ENCODE measurements at regions not wholly inside any gene's neighbourhood (a gene's known extent, or its start where the extent isn't known, plus 50 kb on each side); places are given as distances from the start of the nearest gene placed in this dataset.
"Not testable (repeated sequence)": the region's sequence is repeated elsewhere in the genome, so short reads cannot be mapped to it uniquely, and the experiment has no call there.

DNA sequence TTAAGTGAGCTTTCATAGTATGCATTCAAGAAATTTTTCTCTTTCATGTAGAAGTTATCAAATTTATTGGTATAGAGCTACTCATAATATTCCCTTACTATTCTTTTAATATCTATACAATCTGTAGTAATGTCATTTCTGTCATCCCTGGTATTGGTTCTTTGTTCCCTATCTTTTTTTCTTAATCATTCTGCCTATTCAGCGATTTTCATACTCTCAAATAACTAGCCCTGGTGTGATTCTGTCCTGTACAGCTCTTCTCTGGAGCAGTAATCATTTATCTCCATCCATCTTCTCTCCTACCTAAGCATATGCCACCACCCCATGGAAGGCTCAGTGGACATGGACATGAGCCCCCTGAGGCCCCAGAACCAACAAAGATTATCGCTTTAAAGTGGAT, 213.2 kb upstream of the NEBL start:
- H3K9me3 ChIP-seq (ENCODE audit: control insufficient read depth, low read length): no peaks in the 10 kb centered on the region
- H3K4me1 ChIP-seq (ENCODE audit: control insufficient read depth, insufficient read depth, low read length, poor library complexity, severe bottlenecking): no peaks in the 10 kb centered on the region
- H3K36me3 ChIP-seq (ENCODE audit: control insufficient read depth, insufficient read depth, low read length): no peaks in the 10 kb centered on the region
- H3K4me3 ChIP-seq (ENCODE audit: insufficient read depth, low read depth, low read length, poor library complexity, severe bottlenecking): no peak overlapping the region
- H3K27ac ChIP-seq (ENCODE audit: insufficient read depth, low read length, poor library complexity, severe bottlenecking): no peak overlapping the region
- DNase-seq: no peak
- H3K27me3 ChIP-seq (replicated peaks; ENCODE audit: control insufficient read depth, insufficient read depth, low read length, poor library complexity, severe bottlenecking): no peaks in the 10 kb centered on the region

DNA sequence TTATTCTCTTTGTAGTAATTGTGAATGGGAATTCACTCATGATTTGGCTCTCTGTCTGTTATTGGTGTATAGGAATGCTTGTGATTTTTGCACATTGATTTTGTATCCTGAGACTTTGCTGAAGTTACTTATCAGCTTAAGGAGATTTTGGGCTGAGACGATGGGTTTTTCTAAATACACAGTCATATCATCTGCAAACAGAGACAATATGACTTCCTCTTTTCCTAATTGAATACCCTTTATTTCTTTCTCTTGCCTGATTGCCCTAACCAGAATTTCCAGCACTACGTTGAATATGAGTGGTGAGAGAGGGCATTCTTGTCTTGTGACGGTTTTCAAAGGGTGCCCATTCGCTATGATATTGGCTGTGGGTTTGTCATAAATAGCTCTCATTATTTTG, 209.8 kb upstream of the NEBL start:
- H3K27ac ChIP-seq (ENCODE audit: insufficient read depth, low read length, poor library complexity, severe bottlenecking); DNase-seq; H3K4me3 ChIP-seq (ENCODE audit: insufficient read depth, low read depth, low read length, poor library complexity, severe bottlenecking); H3K4me1 ChIP-seq (ENCODE audit: control insufficient read depth, insufficient read depth, low read length, poor library complexity, severe bottlenecking); H3K9me3 ChIP-seq (ENCODE audit: control insufficient read depth, low read length); H3K27me3 ChIP-seq (replicated peaks; ENCODE audit: control insufficient read depth, insufficient read depth, low read length, poor library complexity, severe bottlenecking); H3K36me3 ChIP-seq (ENCODE audit: control insufficient read depth, insufficient read depth, low read length): not testable (repeated sequence)

DNA sequence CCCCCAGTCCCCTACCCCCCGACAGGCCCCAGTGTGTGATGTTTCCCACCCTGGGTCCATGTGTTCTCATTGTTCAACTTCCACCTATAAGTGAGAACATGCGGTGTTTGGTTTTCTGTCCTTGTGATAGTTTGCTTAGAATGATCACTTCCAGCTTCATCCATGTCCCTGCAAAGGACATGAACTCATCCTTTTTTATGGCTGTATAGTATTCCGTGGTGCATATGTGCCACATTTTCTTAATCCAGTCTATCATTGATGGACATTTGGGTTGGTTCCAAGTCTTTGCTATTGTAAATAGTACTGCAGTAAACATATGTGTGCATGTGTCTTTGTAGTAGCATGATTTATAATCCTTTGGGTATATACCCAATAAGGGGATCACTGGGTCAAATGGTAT, 208.2 kb upstream of the NEBL start:
- not testable (repeated sequence) for H3K36me3 ChIP-seq (ENCODE audit: control insufficient read depth, insufficient read depth, low read length); H3K4me1 ChIP-seq (ENCODE audit: control insufficient read depth, insufficient read depth, low read length, poor library complexity, severe bottlenecking); H3K9me3 ChIP-seq (ENCODE audit: control insufficient read depth, low read length); H3K4me3 ChIP-seq (ENCODE audit: insufficient read depth, low read depth, low read length, poor library complexity, severe bottlenecking); H3K27ac ChIP-seq (ENCODE audit: insufficient read depth, low read length, poor library complexity, severe bottlenecking); H3K27me3 ChIP-seq (replicated peaks; ENCODE audit: control insufficient read depth, insufficient read depth, low read length, poor library complexity, severe bottlenecking); DNase-seq

DNA sequence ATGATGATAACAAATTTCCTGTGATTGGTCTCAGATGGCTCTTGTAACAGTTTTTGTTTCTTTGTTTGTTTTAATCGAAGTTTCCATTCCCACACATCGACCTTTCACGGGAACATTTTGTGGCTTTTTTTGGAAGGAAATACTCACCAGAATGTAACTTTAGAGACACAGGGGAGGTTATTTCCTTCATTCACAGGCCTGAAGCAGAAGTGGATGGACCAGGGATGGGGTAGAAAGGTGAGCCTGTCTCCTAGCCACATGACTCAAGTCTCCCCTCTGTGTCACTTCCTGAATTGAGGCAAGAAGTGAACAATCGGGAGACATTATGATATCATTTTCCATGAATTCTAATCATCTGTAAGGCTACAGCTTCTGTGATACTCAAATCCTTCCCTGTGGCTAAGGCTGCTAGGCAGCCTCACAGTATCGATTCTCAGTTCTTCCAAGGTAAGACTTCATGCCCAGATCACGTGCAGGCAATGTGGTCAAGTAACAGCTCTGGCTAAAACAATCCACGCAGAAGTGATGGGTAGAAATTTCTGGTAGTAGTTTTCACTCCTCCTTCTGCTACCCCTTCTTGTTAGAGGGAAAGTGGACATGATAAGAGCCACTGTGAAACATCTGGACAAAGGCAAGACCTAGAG, 203.9 kb upstream of the NEBL start:
- no peaks in the 10 kb centered on the region for H3K27me3 ChIP-seq (replicated peaks; ENCODE audit: control insufficient read depth, insufficient read depth, low read length, poor library complexity, severe bottlenecking)
- H3K4me3 ChIP-seq (ENCODE audit: insufficient read depth, low read depth, low read length, poor library complexity, severe bottlenecking): no peak overlapping the region
- no peaks in the 10 kb centered on the region for H3K36me3 ChIP-seq (ENCODE audit: control insufficient read depth, insufficient read depth, low read length)
- DNase-seq: no peak
- no peak overlapping the region for H3K27ac ChIP-seq (ENCODE audit: insufficient read depth, low read length, poor library complexity, severe bottlenecking)
- H3K4me1 ChIP-seq (ENCODE audit: control insufficient read depth, insufficient read depth, low read length, poor library complexity, severe bottlenecking): no peaks in the 10 kb centered on the region
- H3K9me3 ChIP-seq (ENCODE audit: control insufficient read depth, low read length): no peaks in the 10 kb centered on the region

DNA sequence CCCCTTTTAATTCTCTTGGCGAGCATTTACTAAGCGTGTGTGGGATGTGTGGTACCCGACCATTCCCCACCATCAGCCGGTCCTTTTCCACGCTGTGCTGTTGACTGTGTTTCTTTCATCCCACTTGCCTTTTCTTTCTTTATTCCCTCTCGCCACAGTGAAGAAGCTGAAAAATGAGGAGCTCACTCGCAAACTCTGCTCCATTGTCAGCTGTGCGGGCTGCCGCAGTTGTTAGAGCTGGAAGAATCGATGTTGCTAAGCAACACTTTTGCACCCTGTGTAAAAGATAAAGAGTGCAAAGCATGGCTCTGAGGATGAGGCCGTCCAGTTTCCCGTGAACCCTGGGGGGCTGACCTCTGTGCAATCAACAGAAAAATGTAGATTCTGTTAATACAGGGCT, 203.1 kb upstream of the NEBL start:
- no peak overlapping the region for H3K27ac ChIP-seq (ENCODE audit: insufficient read depth, low read length, poor library complexity, severe bottlenecking)
- H3K4me1 ChIP-seq (ENCODE audit: control insufficient read depth, insufficient read depth, low read length, poor library complexity, severe bottlenecking): no peaks in the 10 kb centered on the region
- no peaks in the 10 kb centered on the region for H3K9me3 ChIP-seq (ENCODE audit: control insufficient read depth, low read length)
- no peak for DNase-seq
- H3K27me3 ChIP-seq (replicated peaks; ENCODE audit: control insufficient read depth, insufficient read depth, low read length, poor library complexity, severe bottlenecking): no peaks in the 10 kb centered on the region
- no peaks in the 10 kb centered on the region for H3K36me3 ChIP-seq (ENCODE audit: control insufficient read depth, insufficient read depth, low read length)
- no peak overlapping the region for H3K4me3 ChIP-seq (ENCODE audit: insufficient read depth, low read depth, low read length, poor library complexity, severe bottlenecking)

DNA sequence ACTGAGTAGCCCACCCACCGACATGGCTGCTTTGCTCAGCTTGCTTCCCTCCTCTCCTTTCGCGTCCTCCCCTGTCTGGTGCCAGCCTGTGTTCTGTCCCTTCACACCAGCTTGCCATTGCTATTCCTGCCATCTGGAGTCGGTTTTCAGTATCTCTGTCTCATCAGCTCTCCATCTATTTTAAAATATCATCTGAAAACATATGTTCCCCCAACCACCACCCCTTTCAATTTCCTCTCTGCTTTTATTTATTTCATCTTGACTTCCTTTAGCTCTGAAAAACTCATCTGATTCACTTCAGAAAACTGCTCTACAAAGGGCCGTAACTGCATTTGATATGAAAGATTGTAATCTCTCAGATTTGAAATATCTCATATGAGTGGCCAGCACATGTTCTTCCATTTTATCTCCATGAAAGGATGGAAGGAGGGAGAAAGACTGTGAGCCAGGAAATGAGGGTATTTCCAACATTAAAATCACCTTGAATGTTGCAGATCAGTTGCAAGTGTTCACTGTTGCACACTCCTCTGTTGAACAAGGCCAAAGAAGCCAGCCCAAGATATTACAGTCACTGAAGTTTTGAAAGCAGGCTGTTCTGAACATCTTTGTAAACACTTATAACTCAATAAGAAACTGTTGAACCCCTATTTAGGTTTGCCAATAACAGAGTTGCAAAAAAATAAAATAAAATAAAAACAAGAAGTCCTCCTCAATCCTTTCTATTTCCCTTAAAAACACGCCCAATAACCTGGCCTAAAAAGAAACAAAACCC, 202.4 kb upstream of the NEBL start:
- Histone ChIP-seq H3K4me3 (ENCODE audit: insufficient read depth, low read depth, low read length, poor library complexity, severe bottlenecking) (no peak overlapping the region), H3K27me3 (replicated peaks; ENCODE audit: control insufficient read depth, insufficient read depth, low read length, poor library complexity, severe bottlenecking) (no peaks in the 10 kb centered on the region), H3K36me3 (ENCODE audit: control insufficient read depth, insufficient read depth, low read length) (no peaks in the 10 kb centered on the region), H3K4me1 (ENCODE audit: control insufficient read depth, insufficient read depth, low read length, poor library complexity, severe bottlenecking) (no peaks in the 10 kb centered on the region), H3K9me3 (ENCODE audit: control insufficient read depth, low read length) (no peaks in the 10 kb centered on the region), H3K27ac (ENCODE audit: insufficient read depth, low read length, poor library complexity, severe bottlenecking) (no peak overlapping the region)
- DNase-seq: no peak

DNA sequence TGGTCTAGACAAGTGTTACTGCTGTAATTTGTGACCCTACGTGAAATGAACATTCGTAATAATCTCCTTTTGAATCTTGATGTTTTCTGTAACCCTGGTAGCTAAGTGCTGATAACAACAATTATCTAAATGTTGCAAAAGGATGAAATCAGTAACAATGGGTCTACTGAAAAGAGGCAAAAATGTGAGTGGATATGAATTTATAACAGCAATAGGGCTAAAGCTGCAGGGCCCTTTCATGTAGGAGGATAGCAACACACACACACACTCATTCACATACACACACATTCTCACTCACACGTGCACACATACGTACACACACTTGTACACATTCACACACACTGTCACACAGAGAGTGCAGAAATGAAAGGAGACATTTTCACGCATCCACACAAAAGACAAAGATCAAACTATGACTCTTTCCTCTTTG, 200.8 kb upstream of the NEBL start:
- no peak for DNase-seq
- Histone ChIP-seq H3K36me3 (ENCODE audit: control insufficient read depth, insufficient read depth, low read length) (no peaks in the 10 kb centered on the region), H3K4me3 (ENCODE audit: insufficient read depth, low read depth, low read length, poor library complexity, severe bottlenecking) (no peak overlapping the region), H3K9me3 (ENCODE audit: control insufficient read depth, low read length) (no peaks in the 10 kb centered on the region), H3K4me1 (ENCODE audit: control insufficient read depth, insufficient read depth, low read length, poor library complexity, severe bottlenecking) (no peaks in the 10 kb centered on the region), H3K27ac (ENCODE audit: insufficient read depth, low read length, poor library complexity, severe bottlenecking) (no peak overlapping the region), H3K27me3 (replicated peaks; ENCODE audit: control insufficient read depth, insufficient read depth, low read length, poor library complexity, severe bottlenecking) (no peaks in the 10 kb centered on the region)

DNA sequence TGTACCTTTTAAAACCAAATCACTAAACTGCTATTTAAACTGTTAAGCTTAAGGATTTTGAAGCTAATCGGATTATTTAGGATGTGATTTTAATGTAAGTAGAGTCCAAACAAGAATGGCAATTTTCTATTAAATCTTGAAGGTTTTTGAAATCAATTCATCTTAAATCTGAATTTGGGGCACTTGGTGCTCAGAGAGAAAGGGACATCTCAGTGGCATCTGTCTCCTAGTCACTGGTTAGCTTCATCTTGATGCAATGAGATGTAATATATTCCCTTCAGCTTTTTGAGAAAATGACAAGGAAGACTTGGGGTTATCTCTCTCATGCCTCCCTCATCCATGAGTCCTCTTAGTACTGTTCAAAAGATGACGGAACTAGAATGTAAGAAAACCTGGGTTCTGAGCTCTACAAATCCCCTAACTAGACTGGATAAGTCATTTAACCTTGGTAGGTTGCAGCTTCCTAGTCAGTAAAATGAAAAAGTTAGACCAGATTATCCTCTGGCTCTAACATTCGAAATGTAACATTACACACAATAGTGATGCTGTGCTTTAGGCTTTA, 198.5 kb upstream of the NEBL start:
- H3K27me3 ChIP-seq (replicated peaks; ENCODE audit: control insufficient read depth, insufficient read depth, low read length, poor library complexity, severe bottlenecking): no peaks in the 10 kb centered on the region
- no peaks in the 10 kb centered on the region for H3K36me3 ChIP-seq (ENCODE audit: control insufficient read depth, insufficient read depth, low read length)
- no peak overlapping the region for H3K27ac ChIP-seq (ENCODE audit: insufficient read depth, low read length, poor library complexity, severe bottlenecking)
- H3K9me3 ChIP-seq (ENCODE audit: control insufficient read depth, low read length): no peaks in the 10 kb centered on the region
- no peak for DNase-seq
- no peaks in the 10 kb centered on the region for H3K4me1 ChIP-seq (ENCODE audit: control insufficient read depth, insufficient read depth, low read length, poor library complexity, severe bottlenecking)
- H3K4me3 ChIP-seq (ENCODE audit: insufficient read depth, low read depth, low read length, poor library complexity, severe bottlenecking): no peak overlapping the region

DNA sequence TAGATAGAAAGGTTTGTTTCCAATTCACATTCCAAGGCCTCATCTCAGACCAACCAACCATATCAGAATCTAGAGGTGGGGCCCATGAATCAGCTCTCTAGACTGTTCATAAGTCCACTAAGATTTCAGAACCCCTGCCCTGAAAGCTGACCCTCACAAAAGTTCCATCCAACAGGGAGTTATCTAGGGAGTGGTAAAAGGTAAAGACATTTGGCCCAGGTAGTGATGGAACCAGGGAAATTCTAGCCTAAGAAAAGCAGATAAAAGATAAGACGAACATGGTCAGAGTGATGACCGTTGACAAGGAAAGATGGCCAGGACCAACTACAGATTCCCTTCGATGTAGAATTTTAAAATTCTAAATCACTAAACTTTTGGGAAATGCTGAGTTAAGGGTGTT, 198.0 kb upstream of the NEBL start:
- no peak for DNase-seq
- Histone ChIP-seq H3K9me3 (ENCODE audit: control insufficient read depth, low read length) (no peaks in the 10 kb centered on the region), H3K27ac (ENCODE audit: insufficient read depth, low read length, poor library complexity, severe bottlenecking) (no peak overlapping the region), H3K4me1 (ENCODE audit: control insufficient read depth, insufficient read depth, low read length, poor library complexity, severe bottlenecking) (no peaks in the 10 kb centered on the region), H3K4me3 (ENCODE audit: insufficient read depth, low read depth, low read length, poor library complexity, severe bottlenecking) (no peak overlapping the region), H3K27me3 (replicated peaks; ENCODE audit: control insufficient read depth, insufficient read depth, low read length, poor library complexity, severe bottlenecking) (no peaks in the 10 kb centered on the region), H3K36me3 (ENCODE audit: control insufficient read depth, insufficient read depth, low read length) (no peaks in the 10 kb centered on the region)
